Esophagus squamous epithelium (tissue), 4 donors: ENCODE measurements at regions not wholly inside any gene's neighbourhood (a gene's known extent, or its start where the extent isn't known, plus 50 kb on each side); places are given as distances from the start of the nearest gene placed in this dataset.

ENCODE experiments used
- CTCF ChIP-seq, 6 experiments: fragments of 450-650 bp in 4 of 6; fragments of 200-600 bp in 2 of 6; sonication (generic) in 2 of 6; IDR thresholded peaks; one replicate each; pipeline ENCODE4 v1.5.1; 2016 to 2019; ENCODE audit warnings: antibody characterized with exemption in 6 of 6, mild to moderate bottlenecking in 4 of 6, moderate library complexity in 4 of 6
- POLR2A ChIP-seq, 4 donors: fragments of 450-650 bp; IDR thresholded peaks; one replicate each; pipeline ENCODE4 v1.6.1; 2017; ENCODE audit warnings: antibody characterized with exemption in 4 of 4, mild to moderate bottlenecking in 4 of 4, moderate library complexity in 3 of 4

GRCh38 chr6:165183496-165184140 lies 125.8 kb downstream of the C6orf118 start:
- no peak for TF ChIP-seq CTCF (IDR thresholded peaks at IDR 0.05)
- TF ChIP-seq POLR2A (IDR thresholded peaks at IDR 0.05), result no peak
